ENCODE measurements at regions not wholly inside any gene's neighbourhood (a gene's known extent, or its start where the extent isn't known, plus 50 kb on each side); places are given as distances from the start of the nearest gene placed in this dataset.

DNA sequence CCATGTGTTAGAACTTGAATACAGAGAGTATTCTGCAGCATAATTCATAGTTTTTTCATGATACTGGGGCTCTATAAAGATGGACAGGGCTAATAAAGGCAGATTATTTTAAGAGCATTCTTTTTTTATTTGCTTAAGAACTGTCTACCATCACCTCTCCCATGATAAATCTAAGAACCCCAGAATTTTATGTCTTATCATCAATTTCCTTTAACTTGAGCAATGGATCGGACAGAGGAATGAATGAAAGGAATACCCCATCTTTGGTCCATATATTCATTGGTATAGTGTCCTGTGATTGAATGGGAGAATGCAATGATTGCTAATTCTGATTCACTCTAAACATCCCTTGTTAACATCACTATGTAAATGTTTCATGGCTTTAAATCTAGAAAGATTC lies 946.3 kb upstream of the LRRN3 start:
- TF ChIP-seq, protein P1, sequence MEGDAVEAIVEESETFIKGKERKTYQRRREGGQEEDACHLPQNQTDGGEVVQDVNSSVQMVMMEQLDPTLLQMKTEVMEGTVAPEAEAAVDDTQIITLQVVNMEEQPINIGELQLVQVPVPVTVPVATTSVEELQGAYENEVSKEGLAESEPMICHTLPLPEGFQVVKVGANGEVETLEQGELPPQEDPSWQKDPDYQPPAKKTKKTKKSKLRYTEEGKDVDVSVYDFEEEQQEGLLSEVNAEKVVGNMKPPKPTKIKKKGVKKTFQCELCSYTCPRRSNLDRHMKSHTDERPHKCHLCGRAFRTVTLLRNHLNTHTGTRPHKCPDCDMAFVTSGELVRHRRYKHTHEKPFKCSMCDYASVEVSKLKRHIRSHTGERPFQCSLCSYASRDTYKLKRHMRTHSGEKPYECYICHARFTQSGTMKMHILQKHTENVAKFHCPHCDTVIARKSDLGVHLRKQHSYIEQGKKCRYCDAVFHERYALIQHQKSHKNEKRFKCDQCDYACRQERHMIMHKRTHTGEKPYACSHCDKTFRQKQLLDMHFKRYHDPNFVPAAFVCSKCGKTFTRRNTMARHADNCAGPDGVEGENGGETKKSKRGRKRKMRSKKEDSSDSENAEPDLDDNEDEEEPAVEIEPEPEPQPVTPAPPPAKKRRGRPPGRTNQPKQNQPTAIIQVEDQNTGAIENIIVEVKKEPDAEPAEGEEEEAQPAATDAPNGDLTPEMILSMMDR (IDR thresholded peaks at IDR 0.05): no peak
- no peak for TF ChIP-seq POLR2A (IDR thresholded peaks at IDR 0.05)

Measured in lower leg skin (tissue), 3 donors.